ENCODE measurements at regions not wholly inside any gene's neighbourhood (a gene's known extent, or its start where the extent isn't known, plus 50 kb on each side); places are given as distances from the start of the nearest gene placed in this dataset.

DNA sequence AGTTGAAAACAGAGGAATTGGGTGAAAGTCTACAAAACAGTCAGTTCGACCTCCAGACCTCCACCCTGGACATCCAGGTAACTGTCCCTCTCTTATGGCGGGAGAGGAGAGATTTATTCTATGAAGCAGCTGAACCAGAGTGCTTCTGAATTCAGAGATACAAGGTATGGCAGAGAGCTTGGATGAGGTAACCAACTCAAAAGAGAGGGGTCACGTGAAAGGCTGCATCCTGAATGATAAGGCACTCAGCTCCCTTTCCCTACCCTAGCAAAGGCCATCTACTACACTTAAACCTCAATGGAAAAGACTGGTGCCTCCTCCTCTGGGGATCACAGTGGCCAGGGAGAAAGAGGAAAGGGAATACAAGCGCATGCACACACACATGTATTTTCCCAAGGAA, 88.4 kb upstream of the KCNA3 start:
- TF ChIP-seq ARNTL (CRISPR knock-in tag; IDR thresholded peaks at IDR 0.05; ENCODE audit: borderline replicate concordance, low read depth), result no peak
- ATAC-seq, result no peak

DNA sequence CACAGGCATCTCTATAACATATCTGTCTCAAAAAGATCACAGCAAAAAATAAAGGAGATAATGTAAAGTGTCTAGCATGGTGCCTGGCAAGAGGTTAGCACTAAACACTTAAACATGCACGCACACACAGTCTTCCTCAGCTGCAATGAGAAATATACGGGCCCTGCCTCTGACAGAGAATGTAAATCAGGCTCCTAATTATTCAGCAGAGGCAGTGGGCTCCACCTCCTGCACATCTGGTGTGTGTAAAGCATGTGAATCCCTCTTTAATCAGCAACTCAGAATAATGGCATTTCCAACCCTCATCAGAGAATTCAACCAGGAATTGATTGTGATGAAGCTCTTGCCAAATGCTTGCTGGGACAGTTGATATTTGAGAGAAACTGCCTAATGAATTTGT, 85.6 kb upstream of the KCNA3 start:
- ATAC-seq, result no peak
- TF ChIP-seq ARNTL (CRISPR knock-in tag; IDR thresholded peaks at IDR 0.05; ENCODE audit: borderline replicate concordance, low read depth) (no peak), ZNF565 (CRISPR knock-in tag; conservative IDR thresholded peaks at IDR 0.05; ENCODE audit: low read depth) (no peak)

DNA sequence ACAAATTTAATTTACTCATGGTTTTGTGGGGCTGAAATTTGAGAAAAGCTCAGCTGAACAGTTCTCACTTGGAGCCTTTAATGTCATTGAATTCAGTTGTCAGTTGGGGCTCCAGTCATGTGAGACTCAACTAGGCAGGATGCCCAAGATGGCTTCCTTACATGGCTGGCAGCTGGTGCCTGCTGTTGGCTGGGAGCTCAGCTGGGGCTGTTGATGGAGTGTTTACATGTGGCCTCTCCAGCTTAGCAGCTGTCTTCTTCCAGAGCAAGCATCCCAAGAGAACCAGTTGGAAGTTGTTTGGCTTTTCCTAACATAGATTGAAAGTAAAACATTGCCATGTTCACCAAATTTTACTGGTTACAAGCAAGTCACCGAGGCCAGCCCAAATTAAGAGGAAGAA, 81.8 kb upstream of the KCNA3 start:
- ATAC-seq, result no peak
- TF ChIP-seq, protein P1, sequence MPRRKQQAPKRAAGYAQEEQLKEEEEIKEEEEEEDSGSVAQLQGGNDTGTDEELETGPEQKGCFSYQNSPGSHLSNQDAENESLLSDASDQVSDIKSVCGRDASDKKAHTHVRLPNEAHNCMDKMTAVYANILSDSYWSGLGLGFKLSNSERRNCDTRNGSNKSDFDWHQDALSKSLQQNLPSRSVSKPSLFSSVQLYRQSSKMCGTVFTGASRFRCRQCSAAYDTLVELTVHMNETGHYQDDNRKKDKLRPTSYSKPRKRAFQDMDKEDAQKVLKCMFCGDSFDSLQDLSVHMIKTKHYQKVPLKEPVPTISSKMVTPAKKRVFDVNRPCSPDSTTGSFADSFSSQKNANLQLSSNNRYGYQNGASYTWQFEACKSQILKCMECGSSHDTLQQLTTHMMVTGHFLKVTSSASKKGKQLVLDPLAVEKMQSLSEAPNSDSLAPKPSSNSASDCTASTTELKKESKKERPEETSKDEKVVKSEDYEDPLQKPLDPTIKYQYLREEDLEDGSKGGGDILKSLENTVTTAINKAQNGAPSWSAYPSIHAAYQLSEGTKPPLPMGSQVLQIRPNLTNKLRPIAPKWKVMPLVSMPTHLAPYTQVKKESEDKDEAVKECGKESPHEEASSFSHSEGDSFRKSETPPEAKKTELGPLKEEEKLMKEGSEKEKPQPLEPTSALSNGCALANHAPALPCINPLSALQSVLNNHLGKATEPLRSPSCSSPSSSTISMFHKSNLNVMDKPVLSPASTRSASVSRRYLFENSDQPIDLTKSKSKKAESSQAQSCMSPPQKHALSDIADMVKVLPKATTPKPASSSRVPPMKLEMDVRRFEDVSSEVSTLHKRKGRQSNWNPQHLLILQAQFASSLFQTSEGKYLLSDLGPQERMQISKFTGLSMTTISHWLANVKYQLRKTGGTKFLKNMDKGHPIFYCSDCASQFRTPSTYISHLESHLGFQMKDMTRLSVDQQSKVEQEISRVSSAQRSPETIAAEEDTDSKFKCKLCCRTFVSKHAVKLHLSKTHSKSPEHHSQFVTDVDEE (CRISPR knock-in tag; IDR thresholded peaks at IDR 0.05), result no peak
- TF ChIP-seq, protein P2, sequence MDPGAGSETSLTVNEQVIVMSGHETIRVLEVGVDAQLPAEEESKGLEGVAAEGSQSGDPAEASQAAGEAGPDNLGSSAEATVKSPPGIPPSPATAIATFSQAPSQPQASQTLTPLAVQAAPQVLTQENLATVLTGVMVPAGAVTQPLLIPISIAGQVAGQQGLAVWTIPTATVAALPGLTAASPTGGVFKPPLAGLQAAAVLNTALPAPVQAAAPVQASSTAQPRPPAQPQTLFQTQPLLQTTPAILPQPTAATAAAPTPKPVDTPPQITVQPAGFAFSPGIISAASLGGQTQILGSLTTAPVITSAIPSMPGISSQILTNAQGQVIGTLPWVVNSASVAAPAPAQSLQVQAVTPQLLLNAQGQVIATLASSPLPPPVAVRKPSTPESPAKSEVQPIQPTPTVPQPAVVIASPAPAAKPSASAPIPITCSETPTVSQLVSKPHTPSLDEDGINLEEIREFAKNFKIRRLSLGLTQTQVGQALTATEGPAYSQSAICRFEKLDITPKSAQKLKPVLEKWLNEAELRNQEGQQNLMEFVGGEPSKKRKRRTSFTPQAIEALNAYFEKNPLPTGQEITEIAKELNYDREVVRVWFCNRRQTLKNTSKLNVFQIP (CRISPR knock-in tag; IDR thresholded peaks at IDR 0.05; ENCODE audit: borderline replicate concordance, low read depth), result no peak
- no peak for TF ChIP-seq ESRRG (CRISPR knock-in tag; IDR thresholded peaks at IDR 0.05)

DNA sequence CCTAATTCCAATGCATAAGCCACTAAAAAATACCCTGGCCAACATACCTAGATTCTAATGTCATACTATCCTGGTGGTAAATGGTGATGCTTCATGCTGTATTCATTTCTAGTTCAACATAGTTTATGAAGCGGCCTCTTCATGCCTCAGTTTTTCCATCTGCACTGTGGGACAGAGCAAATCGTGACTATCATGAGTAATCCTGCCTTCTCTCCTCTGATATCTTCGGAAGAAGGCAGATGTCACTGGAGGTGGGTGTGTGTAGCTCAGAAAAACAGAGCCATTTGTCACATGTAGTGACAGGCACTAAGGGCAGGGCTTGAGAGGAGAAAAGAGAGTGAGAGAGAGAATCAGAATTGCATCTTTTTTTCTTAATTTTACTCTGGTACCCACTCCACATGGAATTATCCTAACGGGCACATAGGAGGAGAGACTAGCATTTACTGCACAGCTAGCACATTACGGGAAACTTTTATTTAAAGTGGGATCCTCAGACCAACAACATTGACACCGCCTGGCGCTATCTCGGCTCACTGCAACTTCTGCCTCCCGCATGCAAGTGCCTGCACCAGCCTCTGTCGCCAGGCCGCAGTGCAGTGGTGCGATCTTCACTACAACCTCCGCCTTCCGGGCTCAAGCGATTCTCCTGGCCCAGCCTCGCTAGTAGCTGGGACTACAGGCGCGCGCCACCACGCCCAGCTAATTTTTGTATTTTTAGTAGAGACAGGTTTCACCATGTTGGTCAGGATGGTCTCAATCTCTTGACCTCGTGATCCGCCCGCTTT, 78.4 kb upstream of the KCNA3 start:
- no peak for ATAC-seq
- TF ChIP-seq, protein P2 (CRISPR knock-in tag; IDR thresholded peaks at IDR 0.05; ENCODE audit: borderline replicate concordance, low read depth), result no peak
- TF ChIP-seq, protein P3, sequence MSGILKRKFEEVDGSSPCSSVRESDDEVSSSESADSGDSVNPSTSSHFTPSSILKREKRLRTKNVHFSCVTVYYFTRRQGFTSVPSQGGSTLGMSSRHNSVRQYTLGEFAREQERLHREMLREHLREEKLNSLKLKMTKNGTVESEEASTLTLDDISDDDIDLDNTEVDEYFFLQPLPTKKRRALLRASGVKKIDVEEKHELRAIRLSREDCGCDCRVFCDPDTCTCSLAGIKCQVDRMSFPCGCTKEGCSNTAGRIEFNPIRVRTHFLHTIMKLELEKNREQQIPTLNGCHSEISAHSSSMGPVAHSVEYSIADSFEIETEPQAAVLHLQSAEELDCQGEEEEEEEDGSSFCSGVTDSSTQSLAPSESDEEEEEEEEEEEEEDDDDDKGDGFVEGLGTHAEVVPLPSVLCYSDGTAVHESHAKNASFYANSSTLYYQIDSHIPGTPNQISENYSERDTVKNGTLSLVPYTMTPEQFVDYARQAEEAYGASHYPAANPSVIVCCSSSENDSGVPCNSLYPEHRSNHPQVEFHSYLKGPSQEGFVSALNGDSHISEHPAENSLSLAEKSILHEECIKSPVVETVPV (CRISPR knock-in tag; IDR thresholded peaks at IDR 0.05), result no peak
- TF ChIP-seq CSDC2 (CRISPR knock-in tag; IDR thresholded peaks at IDR 0.05) (no peak), ZNF565 (CRISPR knock-in tag; conservative IDR thresholded peaks at IDR 0.05; ENCODE audit: low read depth) (no peak), ZNF70 (CRISPR knock-in tag; IDR thresholded peaks at IDR 0.05) (no peak), ZFP30 (CRISPR knock-in tag; IDR thresholded peaks at IDR 0.05) (no peak), ZC3H10 (CRISPR knock-in tag; IDR thresholded peaks at IDR 0.05) (no peak), PPARA (CRISPR knock-in tag; IDR thresholded peaks at IDR 0.05; ENCODE audit: borderline replicate concordance) (no peak), ESRRG (CRISPR knock-in tag; IDR thresholded peaks at IDR 0.05) (no peak), RARB (CRISPR knock-in tag; IDR thresholded peaks at IDR 0.05) (no peak), ARNTL (CRISPR knock-in tag; IDR thresholded peaks at IDR 0.05; ENCODE audit: borderline replicate concordance, low read depth) (no peak), ZNF8 (CRISPR knock-in tag; IDR thresholded peaks at IDR 0.05) (no peak), TCF4 (CRISPR knock-in tag; IDR thresholded peaks at IDR 0.05; ENCODE audit: borderline replicate concordance) (no peak), ZFP3 (CRISPR knock-in tag; IDR thresholded peaks at IDR 0.05) (no peak)
- TF ChIP-seq, protein P4, sequence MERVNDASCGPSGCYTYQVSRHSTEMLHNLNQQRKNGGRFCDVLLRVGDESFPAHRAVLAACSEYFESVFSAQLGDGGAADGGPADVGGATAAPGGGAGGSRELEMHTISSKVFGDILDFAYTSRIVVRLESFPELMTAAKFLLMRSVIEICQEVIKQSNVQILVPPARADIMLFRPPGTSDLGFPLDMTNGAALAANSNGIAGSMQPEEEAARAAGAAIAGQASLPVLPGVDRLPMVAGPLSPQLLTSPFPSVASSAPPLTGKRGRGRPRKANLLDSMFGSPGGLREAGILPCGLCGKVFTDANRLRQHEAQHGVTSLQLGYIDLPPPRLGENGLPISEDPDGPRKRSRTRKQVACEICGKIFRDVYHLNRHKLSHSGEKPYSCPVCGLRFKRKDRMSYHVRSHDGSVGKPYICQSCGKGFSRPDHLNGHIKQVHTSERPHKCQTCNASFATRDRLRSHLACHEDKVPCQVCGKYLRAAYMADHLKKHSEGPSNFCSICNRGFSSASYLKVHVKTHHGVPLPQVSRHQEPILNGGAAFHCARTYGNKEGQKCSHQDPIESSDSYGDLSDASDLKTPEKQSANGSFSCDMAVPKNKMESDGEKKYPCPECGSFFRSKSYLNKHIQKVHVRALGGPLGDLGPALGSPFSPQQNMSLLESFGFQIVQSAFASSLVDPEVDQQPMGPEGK (CRISPR knock-in tag; IDR thresholded peaks at IDR 0.05; ENCODE audit: borderline replicate concordance), result no peak
- TF ChIP-seq, protein P1 (CRISPR knock-in tag; IDR thresholded peaks at IDR 0.05), result no peak

All from SK-N-SH treated with all-trans-retinoic acid at 6 μM for 48 hours (cell line).